HK-2 (cell line): ENCODE measurements at regions not wholly inside any gene's neighbourhood (a gene's known extent, or its start where the extent isn't known, plus 50 kb on each side); places are given as distances from the start of the nearest gene placed in this dataset.
"Not testable (repeated sequence)": the region's sequence is repeated elsewhere in the genome, so short reads cannot be mapped to it uniquely, and the experiment has no call there.

Experiments used
- DNase-seq: peaks from one replicate; pipeline ENCODE4 v3.0.0-alpha.2; 2018; ENCODE audit not compliant: unreplicated experiment

DNA sequence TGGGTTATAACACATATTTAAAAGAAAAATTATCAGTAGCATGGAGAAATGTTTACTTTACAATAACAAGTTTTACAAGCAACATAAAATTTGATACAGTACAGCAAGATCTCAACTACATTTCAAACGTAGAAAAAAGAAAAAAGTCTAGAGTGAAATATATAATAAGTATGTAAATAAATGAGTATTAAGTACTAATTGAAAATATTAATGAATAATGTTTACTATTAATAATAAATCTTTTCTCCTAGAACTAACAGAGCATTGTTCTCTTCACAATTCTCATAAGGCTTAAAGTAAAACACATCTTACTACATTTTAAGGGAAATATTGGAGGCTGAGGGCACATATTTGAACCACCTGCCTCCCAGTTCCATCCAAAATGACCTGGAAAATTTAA is 72.1 kb downstream of the TMEM212 start:
- DNase-seq = no peak

DNA sequence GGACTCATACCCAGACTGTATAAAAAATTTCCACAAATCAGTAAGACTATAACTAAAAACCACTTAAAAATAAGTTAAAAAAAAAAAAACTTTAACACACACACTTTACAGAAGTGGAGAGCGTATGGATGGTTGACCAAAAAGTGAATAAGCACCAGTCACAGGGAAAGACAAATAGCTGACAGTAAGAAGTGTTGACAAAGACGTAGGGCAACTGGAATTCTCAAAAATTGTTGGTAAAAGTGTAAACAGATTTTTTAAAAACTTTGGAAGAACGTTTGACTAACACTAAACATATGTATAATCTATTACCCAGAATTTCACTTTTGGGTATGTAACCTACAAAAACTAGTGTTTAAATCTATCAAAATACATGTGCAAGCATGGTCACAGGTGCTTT is 73.7 kb downstream of the TMEM212 start:
- no peak for DNase-seq

DNA sequence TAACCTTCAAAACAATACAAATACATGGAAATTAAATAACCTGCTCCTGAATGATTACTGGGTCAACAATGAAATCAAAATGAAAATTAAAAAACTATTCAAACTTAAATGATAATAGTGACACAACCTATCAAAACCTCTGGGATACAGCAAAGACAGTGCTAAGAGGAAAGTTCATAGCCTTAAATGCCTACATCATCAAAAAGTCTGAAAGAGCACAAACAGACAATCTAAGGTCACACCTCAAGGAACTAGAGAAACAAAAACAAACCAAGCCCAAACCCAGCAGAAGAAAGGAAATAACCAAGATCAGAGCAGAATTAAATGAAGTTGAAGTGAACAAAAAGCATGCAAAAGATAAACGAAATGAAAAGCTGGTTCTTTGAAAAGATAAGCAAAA is 79.5 kb downstream of the TMEM212 start:
- DNase-seq = not testable (repeated sequence)

DNA sequence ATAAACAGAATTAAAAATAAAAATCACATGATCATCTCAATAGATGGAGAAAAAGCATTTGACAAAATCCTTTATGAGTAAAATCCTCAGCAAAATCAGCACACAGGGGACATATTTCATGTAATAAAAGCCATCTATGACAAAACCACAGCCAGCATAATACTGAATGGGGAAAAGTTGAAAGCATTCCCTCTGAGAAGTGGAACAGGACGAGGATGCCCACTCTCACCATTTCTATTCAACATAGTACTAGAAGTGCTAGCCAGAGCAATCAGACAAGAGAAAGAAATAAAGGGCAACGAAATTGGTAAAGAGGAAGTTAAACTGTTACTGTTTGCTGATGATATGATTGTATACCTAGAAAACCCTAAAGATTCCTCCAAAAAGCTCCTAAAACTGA is 80.5 kb downstream of the TMEM212 start:
- not testable (repeated sequence) for DNase-seq

DNA sequence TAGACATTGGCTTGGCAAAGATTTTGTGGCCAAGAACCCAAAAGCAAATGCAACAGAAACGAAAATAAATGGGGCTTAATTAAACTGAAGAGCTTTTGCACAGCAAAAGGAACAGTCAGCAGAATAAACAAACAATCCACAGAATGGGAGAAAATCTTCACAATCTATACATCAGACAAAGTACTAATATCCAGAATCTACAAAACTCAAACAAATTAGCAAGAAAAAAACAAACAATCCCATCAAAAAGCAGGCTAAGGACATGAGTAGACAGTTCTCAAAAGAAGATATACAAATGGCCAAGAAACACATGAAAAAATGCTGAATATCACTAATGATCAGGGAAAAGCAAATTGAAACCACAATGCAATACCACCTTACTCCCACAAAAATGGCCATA is 81.7 kb downstream of the TMEM212 start:
- not testable (repeated sequence) for DNase-seq

DNA sequence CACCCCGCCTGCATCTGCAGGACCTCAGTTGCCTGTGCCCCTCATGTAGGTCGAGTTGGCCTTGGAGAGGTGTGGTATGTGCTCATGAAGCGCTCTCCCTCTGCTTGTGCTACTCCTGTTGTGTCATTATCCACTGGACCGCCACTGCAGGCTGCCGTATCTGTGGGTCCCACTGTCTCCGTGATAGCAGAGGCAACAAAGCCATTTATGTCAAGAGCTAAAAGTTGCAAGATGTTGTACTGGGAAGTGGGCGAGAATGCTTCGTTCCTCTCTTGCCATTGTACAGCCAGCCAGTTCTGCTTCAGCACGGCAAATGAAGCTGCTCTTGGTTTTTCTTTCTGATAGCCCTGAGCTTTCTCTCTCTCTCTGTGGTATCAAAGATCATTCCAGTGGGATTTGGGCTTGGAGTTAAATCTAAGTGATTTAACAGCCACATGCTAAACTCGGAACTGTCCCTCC is 89.0 kb downstream of the TMEM212 start:
- DNase-seq = no peak

DNA sequence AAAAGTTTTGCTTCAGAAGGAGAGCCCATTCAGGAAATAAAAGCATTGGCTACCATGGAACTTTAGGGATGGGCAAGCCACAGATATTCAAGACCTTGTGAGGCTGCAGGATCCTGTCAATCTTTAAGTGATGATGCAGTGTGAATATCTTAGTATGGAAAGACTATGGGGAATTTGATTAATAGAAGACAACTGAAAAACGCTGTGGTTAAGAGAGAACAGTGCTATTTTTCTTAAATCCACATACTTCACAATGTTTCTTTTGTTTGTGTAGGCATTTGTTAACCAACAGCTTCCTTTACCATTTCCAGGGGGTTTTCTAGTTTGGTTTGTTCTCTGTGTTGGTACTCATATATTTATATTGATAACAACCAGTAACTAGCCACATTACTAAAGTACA is 90.3 kb downstream of the TMEM212 start:
- DNase-seq = no peak

DNA sequence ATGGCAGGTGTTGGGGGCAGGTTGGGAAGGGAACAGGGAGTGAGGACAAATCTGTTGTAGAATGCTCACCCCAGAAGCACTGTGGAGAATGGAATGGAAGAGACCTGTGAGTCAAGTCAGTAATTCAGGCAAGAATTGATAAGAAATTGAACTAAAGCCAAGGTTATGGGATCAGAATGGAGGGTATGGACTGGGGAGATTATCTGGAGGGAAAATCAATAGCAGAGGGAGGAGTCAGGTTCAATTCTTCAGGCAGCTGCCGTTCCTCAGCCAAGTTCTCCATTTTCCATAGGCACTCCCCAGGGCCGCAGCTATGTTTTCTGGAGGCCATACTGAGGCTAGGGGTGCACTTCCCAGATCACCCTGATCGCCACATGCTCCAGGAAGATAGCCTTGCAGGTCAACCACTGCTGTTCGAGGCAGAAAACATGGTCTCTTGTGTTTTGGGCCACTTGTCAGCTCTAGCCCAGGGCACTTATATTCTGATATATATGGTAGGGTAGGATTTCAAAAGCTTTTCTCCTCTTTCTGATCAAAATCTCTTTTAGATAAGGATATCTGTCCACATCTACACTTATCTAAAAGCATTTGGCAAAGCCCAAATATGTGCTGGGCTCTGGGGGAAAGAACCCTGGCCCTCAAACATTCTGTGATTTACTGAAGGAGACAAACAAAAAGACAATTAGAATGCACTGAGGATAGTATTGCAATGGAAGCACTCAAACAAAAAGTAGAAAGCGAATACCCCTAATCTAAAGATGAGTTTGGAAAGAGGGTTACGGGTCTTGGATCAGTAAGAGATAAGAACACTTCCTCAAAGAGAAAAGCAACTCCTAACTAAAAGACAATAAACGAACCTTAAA is 92.3 kb downstream of the TMEM212 start:
- no peak for DNase-seq

DNA sequence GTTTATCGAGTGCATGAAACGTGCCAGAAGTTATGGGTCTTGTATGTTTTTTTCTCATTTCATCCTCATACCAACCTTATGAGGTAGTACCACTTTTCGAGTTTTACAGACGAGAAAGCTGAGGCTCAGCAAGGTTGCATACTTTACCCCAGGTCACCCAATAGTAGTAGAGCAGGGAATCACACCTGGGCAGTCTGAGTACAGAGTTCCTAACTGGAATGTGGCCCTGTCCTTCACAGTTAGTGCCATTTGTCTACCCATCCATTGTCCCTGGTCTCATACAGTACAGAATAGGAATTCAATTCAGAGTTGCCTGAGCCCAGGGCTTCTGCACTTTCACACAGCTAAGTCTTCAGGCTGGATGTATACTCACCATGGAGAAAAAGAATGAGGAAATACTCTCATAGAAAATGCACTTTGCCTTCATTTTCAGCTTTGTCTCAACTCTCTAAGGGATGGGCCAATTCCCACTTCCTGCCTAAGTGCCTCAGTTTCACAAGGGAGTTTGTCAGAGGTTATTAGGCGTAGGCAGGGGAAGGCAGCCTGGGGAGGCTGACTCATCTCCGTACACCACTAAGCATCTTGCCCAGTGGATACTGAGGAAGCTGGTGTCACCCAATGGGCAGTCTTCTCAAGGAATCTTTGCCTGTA is 93.2 kb downstream of the TMEM212 start:
- peak; percentile 26 for DNase-seq

DNA sequence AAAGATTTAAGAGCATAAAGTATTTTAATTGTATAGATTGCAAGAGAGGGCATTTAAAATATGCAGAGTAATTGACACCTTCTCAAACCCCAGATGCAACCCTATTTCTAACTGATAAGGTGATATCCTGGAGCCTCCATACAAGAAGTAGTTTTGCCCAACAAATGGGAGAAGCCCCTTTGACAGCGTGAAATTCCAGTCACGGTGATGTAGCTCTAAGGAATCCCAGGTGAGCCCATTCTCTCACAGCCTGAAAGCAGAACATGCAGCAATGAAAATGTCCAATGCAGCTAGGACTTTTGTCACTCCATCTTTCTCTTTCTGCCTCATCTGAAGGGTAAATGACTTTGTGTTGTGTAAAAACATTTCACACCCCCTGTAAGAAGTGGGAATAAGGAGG is 96.4 kb downstream of the TMEM212 start:
- no peak for DNase-seq

DNA sequence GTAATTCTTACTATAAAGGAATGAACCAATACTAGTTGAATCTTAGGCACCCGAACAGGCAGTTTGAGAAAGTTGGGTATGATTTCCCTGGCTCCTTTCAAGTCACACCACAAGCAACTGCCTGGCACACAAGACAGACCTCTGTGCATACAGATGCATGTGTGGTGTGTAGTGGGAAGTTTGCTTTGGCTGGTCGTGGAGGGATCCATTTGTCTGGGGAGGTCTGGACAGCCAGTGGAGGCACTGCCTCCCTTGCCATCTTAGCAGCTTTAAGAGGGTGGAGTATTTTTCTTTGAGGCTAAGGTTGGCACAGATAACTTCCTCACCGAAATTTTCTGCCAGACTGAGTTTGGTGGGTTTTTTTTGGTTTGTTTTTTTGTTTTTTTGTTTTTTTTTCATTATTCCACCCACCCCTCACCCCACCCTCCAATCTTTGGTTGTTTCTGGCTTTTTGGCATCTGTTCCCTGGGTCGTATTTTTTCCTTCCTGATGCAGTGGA is 97.1 kb downstream of the TMEM212 start:
- DNase-seq = no peak

DNA sequence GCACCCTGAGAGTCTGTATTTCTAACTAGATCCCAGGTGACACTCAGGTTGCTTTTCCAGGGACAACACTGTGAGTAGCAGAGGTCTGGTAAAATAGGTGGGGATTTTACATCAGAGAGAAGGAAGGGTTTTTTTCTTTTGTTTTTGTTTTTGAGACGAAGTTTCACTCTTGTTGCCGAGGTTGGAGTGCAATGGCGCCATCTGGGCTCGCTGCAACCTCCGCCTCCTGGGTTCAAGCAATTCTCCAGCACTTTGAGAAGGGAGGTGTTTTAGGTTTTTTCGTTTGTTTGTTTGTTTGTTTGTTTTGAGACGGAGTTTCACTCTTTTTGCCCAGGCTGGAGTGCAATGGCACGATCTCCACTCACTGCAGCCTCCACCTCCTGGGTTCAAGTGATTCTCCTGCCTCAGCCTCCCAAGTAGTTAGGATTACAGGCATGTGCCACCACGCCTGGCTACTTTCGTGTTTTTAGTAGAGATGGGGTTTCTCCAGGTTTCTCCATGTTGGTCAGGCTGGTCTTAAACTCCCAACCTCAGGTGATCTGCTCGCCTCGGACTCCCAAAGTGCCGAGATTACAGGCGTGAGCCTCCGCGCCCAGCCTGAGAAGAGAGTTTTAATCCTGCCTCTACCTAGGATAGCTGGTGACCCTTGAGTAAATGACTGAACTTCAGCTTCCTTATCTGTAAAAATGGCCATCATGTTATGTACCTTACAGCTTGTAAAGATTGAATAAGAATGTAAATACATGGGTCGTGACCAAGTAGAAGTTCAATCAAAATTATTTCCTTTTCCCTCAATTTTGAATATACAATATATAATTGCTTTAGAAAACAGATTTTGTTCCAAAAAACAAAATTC is 95.9 kb upstream of the FNDC3B start:
- DNase-seq = no peak

DNA sequence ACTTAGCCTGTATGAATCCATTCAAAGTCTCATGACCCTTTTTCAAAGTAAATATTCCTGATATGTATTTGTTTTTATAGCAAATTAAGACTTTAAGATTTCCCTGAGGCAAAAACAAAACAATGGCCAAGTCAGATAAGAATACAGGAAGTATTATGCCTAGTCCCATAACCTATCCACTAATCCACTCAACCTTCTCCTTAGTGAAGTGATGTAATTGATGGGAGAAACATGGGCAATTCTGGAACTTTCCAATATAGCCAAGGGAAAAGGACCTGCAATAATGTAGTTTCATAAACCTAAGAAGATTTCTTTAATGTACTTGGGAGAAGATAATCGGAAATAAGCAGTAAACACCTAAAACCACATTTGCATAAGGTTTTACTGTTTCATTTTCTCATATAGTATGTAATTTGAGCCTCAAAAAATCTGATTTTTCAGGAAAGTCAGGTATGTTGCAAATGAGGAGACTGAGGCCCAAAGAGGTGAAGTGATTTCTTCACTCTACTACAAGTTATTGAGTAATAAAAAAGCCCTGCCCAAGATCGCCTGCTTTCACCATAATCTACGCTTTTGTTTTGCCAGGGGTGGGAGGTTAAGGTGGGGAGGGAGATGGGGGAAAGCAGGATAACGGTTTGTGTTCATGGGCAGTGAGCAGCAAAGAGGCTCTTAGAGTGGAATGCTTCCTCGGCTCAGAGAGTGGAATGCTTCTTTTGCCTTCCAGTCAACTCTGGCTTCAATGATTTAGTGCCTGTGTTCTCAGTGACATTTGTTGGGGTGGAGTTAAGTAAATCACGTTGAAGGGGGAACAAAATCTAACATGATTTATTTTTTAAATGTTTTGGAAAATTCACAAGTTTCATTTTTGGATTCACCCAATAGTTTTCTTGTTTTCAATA is 95.0 kb upstream of the FNDC3B start:
- DNase-seq = no peak

DNA sequence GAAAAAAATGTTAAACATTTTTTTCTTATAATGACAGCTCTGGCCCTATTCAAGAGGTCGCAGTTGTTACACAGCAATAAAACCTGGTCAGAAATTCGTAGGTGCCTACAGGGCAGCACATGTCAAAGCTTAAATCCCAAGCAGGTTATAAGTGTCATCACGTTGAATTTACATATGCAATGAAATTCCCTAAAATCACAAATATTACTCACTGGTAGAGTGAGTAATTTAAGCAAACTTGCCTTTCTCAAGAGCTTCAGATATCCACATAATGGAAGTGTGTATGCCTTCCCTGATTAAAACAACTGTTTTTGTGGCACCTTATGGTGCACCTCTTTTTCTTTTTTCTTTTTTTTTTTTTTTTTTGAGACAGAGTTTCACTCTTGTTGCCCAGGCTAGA is 90.7 kb upstream of the FNDC3B start:
- DNase-seq = no peak

DNA sequence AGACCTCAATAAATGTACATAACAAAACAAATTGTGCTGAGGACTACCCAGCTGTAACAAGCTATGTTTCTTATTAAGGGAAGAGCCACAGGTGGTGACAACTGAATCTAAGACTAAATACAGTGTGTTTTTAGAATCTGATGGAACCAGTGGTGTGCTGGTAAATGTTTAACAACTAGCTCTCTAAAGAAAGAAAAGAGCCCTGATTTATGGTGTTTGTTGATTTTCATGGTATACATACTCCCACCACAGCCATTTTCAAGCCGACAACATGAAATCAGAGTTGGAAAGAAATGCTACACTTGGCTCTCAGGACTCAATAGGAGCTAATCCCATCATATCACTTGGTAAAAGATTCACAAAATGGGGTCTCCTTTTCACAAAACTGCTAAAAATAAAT is 89.8 kb upstream of the FNDC3B start:
- no peak for DNase-seq

DNA sequence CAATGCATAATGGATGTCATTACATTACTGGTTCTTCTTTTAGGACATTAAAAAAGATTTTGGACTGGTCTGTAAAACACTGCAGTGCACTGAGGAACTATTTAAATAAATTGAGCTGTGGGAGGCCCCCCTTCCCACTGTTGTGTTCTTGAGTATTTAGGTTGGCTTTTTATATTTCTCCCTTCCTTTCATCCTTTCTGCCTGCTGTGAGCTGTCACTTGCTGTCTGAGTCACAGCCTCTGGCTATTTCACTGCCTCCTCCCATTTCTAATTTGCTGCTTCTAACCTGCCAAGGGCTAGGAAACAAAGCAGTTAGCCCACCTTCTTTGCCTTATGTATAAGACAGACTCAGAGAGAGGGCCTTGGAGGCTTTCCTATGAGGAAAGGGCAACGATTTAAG is 89.0 kb upstream of the FNDC3B start:
- no peak for DNase-seq

DNA sequence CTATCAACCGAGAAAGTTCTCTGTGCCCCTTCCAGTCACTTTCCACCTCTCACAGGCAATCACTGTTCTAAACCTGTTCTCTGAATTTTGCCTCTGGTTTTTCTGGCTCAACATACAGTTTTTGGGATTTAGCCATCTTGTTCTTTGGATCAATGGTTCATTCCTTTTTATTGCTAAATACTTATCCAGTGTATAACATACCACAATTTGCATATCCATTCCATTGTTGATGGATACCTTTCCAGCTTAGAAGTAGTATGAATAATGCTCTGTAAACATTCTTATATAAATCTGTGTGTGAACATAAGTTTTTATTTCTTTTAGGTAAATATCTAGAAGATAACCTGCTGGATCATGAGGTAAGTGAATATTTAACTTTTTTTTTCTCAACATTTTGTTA is 87.8 kb upstream of the FNDC3B start:
- DNase-seq = no peak

DNA sequence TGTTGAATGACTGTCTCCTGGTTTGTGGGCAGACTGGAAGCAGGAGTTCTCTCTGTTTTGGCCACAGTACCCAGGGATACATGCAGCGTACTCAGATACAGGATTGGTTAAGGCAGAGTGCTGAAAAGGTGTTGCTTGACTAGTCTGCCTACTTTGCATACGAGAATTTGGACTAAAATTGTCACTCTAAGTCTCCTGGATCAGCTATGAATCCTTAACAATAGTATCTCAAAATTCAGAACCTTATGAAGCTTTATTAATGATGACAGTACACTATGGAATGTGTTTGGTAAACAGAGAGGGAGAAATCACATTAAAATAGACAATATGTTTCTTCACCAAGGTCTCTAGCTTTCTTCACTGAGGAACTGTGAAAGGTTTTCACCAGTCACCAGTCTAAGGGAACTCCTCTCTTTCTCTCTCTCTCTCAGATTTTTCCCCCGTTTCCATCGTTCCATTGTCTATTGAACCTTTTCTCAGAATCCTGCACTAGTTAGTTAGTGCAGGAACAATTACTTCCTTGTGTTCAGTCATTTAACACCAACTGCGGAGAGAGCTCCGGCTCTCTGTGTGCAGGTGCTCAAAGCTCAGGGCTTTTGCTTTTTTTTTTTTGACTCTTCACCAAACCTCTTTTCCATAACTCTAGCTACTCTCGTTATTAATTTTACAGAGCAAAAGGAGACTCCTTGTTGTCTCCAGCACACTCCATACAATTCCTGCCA is 85.9 kb upstream of the FNDC3B start:
- DNase-seq = no peak

DNA sequence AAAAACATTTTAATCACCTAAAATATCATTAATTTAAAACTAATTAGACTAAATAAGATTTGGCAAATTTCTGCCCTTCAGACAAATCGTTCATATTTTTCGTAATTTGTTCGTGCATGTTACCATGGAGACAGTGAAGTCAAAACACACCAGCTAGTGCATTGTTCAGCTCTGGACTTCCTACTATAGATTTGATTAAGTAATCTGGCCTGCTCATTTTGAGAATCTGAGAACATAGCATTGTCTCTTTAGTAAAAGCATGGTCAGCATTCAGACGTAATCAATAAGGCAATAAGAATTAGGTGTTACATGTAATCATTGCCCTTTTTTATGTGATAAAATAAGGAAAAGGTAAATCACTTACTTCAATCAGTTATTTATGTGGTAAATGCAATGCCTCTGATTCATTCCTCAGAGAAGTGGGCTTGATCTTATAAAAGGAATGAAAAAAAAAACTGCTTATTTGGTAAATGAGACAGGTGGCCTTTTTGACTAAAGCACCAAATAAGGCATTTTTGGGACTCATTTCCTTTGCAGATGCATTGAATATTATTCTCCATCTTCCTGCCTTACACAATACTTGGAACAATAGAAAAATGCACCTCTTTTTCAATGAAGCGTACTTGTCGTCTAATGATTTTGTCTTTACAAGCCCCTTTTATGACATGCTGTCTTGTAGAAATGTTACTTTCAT is 84.5 kb upstream of the FNDC3B start:
- DNase-seq = no peak

DNA sequence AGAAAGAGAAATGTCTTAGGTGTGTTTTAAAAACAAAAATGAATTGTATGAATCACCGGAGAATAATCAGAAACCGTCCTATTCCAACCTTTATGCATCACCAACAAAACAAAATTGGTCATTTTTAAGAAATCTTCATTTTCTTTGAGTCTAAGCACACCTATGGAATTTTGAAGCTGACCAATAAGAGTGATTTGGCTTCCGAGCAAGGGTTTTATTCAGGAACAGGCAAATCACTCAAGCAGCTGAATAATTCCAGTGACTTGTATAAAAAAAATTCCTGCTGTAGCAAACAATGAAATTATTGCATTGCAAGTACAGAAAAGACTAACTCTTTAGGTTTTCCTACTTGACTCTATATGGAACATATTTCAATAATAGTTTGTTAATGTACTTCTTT is 83.8 kb upstream of the FNDC3B start:
- no peak for DNase-seq
